Esophagus squamous epithelium (tissue), 4 donors: ENCODE measurements at regions not wholly inside any gene's neighbourhood (a gene's known extent, or its start where the extent isn't known, plus 50 kb on each side); places are given as distances from the start of the nearest gene placed in this dataset.

Experiments
- POLR2A ChIP-seq, 4 donors: fragments of 450-650 bp; IDR thresholded peaks; one replicate each; pipeline ENCODE4 v1.6.1; 2017; ENCODE audit warnings: antibody characterized with exemption in 4 of 4, mild to moderate bottlenecking in 4 of 4, moderate library complexity in 3 of 4
- TF ChIP-seq, protein P1 (sequence below), 6 experiments: fragments of 450-650 bp in 4 of 6; fragments of 200-600 bp in 2 of 6; sonication (generic) in 2 of 6; IDR thresholded peaks; one replicate each; pipeline ENCODE4 v1.5.1; 2016 to 2019; ENCODE audit warnings: antibody characterized with exemption in 6 of 6, mild to moderate bottlenecking in 4 of 6, moderate library complexity in 4 of 6

DNA sequence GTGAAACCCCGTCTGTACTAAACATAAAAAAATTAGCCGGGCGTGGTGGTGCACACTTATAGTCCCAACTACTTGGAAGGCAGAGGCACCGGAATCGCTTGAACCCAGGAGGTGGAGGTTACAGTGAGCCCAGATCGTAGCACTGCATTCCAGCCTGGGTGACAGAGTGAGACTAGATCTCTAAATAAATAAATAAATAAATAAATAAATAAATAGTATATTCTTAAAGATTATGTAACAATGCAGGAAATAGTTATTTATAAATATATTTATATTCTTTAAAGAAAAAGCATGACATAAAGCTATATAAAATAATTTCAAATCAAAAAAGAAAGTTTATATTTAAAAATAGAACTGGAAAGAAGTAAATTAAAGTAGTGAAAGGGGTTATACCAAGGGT, 76.4 kb downstream of the MBL2 start:
- TF ChIP-seq, protein P1, sequence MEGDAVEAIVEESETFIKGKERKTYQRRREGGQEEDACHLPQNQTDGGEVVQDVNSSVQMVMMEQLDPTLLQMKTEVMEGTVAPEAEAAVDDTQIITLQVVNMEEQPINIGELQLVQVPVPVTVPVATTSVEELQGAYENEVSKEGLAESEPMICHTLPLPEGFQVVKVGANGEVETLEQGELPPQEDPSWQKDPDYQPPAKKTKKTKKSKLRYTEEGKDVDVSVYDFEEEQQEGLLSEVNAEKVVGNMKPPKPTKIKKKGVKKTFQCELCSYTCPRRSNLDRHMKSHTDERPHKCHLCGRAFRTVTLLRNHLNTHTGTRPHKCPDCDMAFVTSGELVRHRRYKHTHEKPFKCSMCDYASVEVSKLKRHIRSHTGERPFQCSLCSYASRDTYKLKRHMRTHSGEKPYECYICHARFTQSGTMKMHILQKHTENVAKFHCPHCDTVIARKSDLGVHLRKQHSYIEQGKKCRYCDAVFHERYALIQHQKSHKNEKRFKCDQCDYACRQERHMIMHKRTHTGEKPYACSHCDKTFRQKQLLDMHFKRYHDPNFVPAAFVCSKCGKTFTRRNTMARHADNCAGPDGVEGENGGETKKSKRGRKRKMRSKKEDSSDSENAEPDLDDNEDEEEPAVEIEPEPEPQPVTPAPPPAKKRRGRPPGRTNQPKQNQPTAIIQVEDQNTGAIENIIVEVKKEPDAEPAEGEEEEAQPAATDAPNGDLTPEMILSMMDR (IDR thresholded peaks at IDR 0.05): no peak
- TF ChIP-seq POLR2A (IDR thresholded peaks at IDR 0.05): no peak
